GM23248 (cell line): ENCODE measurements at regions not wholly inside any gene's neighbourhood (a gene's known extent, or its start where the extent isn't known, plus 50 kb on each side); places are given as distances from the start of the nearest gene placed in this dataset.

Source experiments
- DNase-seq: peaks from one replicate; pipeline ENCODE4 v3.0.0-alpha.2; 2015
- H2AFZ ChIP-seq: fragments of 200-600 bp; sonication (generic); 2 replicates; pipeline ENCODE4 v1.6.1; 2016; ENCODE audit warnings: antibody characterized with exemption
- H3F3A ChIP-seq: fragments of 200-600 bp; sonication (generic); 2 replicates; pipeline ENCODE4 v1.6.1; 2016; ENCODE audit warnings: mild to moderate bottlenecking, antibody characterized with exemption, mixed run types; ENCODE audit not compliant: insufficient read depth
- H3K27ac ChIP-seq: fragments of 200-600 bp; sonication (generic); 2 replicates; pipeline ENCODE4 v1.5.1; 2016; ENCODE audit warnings: mild to moderate bottlenecking
- H3K27me3 ChIP-seq: fragments of 200-600 bp; sonication (generic); replicated peaks from 2 replicates; pipeline ENCODE4 v1.6.1; 2016; ENCODE audit warnings: mild to moderate bottlenecking; ENCODE audit not compliant: insufficient read depth
- H3K36me3 ChIP-seq: fragments of 200-600 bp; sonication (generic); 2 replicates; pipeline ENCODE4 v1.6.1; 2016; ENCODE audit warnings: low read depth, mild to moderate bottlenecking
- H3K4me1 ChIP-seq: fragments of 200-600 bp; sonication (generic); 2 replicates; pipeline ENCODE4 v1.6.1; 2016; ENCODE audit warnings: mild to moderate bottlenecking; ENCODE audit not compliant: insufficient read depth
- H3K4me2 ChIP-seq: fragments of 200-600 bp; sonication (generic); one replicate; pipeline ENCODE4 v1.6.1; 2016; ENCODE audit warnings: mild to moderate bottlenecking; ENCODE audit not compliant: unreplicated experiment
- H3K4me3 ChIP-seq: fragments of 200-600 bp; sonication (generic); 2 replicates; pipeline ENCODE4 v1.5.1; 2016; ENCODE audit warnings: mild to moderate bottlenecking
- H3K79me2 ChIP-seq: fragments of 200-600 bp; sonication (generic); 2 replicates; pipeline ENCODE4 v1.6.1; 2016; ENCODE audit warnings: mild to moderate bottlenecking; ENCODE audit not compliant: insufficient read depth
- H3K9ac ChIP-seq: fragments of 200-600 bp; sonication (generic); 2 replicates; pipeline ENCODE4 v1.6.1; 2016; ENCODE audit warnings: mild to moderate bottlenecking
- H3K9me2 ChIP-seq: fragments of 200-600 bp; sonication (generic); 2 replicates; pipeline ENCODE4 v1.6.1; 2016; ENCODE audit warnings: mixed run types, mild to moderate bottlenecking, moderate library complexity; ENCODE audit not compliant: insufficient read depth
- H3K9me3 ChIP-seq: fragments of 200-600 bp; sonication (generic); one replicate; pipeline ENCODE4 v1.6.1; 2017; ENCODE audit warnings: low read depth
- H4K20me1 ChIP-seq: fragments of 200-600 bp; sonication (generic); 2 replicates; pipeline ENCODE4 v1.6.0; 2016; ENCODE audit not compliant: insufficient read depth
- EZH2 ChIP-seq: fragments of 200-600 bp; sonication (generic); IDR thresholded peaks from 2 replicates; pipeline ENCODE4 v1.6.1; 2018; ENCODE audit warnings: antibody characterized with exemption, mild to moderate bottlenecking; ENCODE audit not compliant: insufficient read depth, poor library complexity, severe bottlenecking
- EZH2phosphoT487 ChIP-seq: fragments of 200-600 bp; sonication (generic); IDR thresholded peaks from 2 replicates; pipeline ENCODE4 v1.6.1; 2018; ENCODE audit warnings: antibody characterized with exemption, moderate library complexity, mild to moderate bottlenecking, low read depth; ENCODE audit not compliant: insufficient read depth
- WGBS, 2 experiments: methylation state at CpG; one replicate each; pipeline ENCODE4 v1.1.6; 2015 to 2017; ENCODE audit warnings: low lambda C conversion rate in 2 of 2, low coverage in 1 of 2; ENCODE audit errors: missing lambda C conversion rate in 2 of 2; 5-methylcytosine and 5-hydroxymethylcytosine counted together
- in situ Hi-C: fragments of 300-500 bp; cut with MboI; formaldehyde crosslinking; loops from 2 replicates; pipeline ENCODE4 v1.15.0; 2020

GRCh38 chr5:148746826-148747535 lies 79.4 kb upstream of the ADRB2 start:
- no peaks in the 10 kb centered on the region for H3F3A ChIP-seq
- WGBS, 2 experiments: 76 to 79% methylated on average over 2 of the region's 2 CpGs
- no peaks in the 10 kb centered on the region for H3K4me1 ChIP-seq
- in situ Hi-C loops: no loop called here
- H2AFZ ChIP-seq: no peak overlapping the region
- no peak overlapping the region for H3K4me3 ChIP-seq
- H3K27ac ChIP-seq: no peak overlapping the region
- H3K79me2 ChIP-seq: no peaks in the 10 kb centered on the region
- no peaks in the 10 kb centered on the region for H3K36me3 ChIP-seq
- no peaks in the 10 kb centered on the region for H3K9me2 ChIP-seq
- no peak for DNase-seq
- no peak overlapping the region for H3K4me2 ChIP-seq
- no peaks in the 10 kb centered on the region for H4K20me1 ChIP-seq
- H3K27me3 ChIP-seq: 0 out of 2 replicates have a peak, but pooled peaks cover 11% of the 10 kb centered on the region
- H3K9me3 ChIP-seq: no peaks in the 10 kb centered on the region
- no peak for TF ChIP-seq EZH2
- no peak overlapping the region for H3K9ac ChIP-seq

GRCh38 chr5:148747536-148747906 lies 78.9 kb upstream of the ADRB2 start:
- Histone ChIP-seq H3K9me2 (no peaks in the 10 kb centered on the region), H3K9me3 (no peaks in the 10 kb centered on the region), H3K9ac (no peak overlapping the region), H4K20me1 (no peaks in the 10 kb centered on the region), H3K27ac (no peak overlapping the region), H3F3A (no peaks in the 10 kb centered on the region), H3K4me3 (no peak overlapping the region), H3K27me3 (0 out of 2 replicates have a peak, but pooled peaks cover 11% of the 10 kb centered on the region), H3K4me1 (no peaks in the 10 kb centered on the region), H3K36me3 (no peaks in the 10 kb centered on the region), H3K4me2 (no peak overlapping the region), H3K79me2 (no peaks in the 10 kb centered on the region), H2AFZ (no peak overlapping the region)
- WGBS, 2 experiments: 55 to 68% methylated on average over 2 of the region's 2 CpGs
- DNase-seq: no peak
- in situ Hi-C loops: no loop called here
- no peak for TF ChIP-seq EZH2
- no peak for TF ChIP-seq EZH2phosphoT487

GRCh38 chr5:148748702-148749392 lies 77.6 kb upstream of the ADRB2 start:
- Histone ChIP-seq H3K27ac (no peak overlapping the region), H3K79me2 (no peaks in the 10 kb centered on the region), H3K9ac (no peak overlapping the region), H3K4me3 (no peak overlapping the region), H3F3A (no peaks in the 10 kb centered on the region), H3K4me2 (no peak overlapping the region), H4K20me1 (no peaks in the 10 kb centered on the region), H3K27me3 (0 out of 2 replicates have a peak, but pooled peaks cover 3% of the 10 kb centered on the region), H3K9me3 (no peaks in the 10 kb centered on the region), H2AFZ (no peak overlapping the region), H3K4me1 (no peaks in the 10 kb centered on the region), H3K9me2 (no peaks in the 10 kb centered on the region), H3K36me3 (no peaks in the 10 kb centered on the region)
- in situ Hi-C loops: no loop called here
- WGBS, 2 experiments: 79 to 81% methylated on average over 4 of the region's 4 CpGs
- DNase-seq: no peak
- no peak for TF ChIP-seq EZH2
- TF ChIP-seq EZH2phosphoT487: no peak

- no peaks in the 10 kb centered on the region for H4K20me1 ChIP-seq
- no peak overlapping the region for H3K27ac ChIP-seq
- no peaks in the 10 kb centered on the region for H3K27me3 ChIP-seq
- H2AFZ ChIP-seq: no peak overlapping the region
- H3K4me2 ChIP-seq: no peak overlapping the region
- H3K79me2 ChIP-seq: no peaks in the 10 kb centered on the region
- H3K9me3 ChIP-seq: peaks cover under 1% of the 10 kb centered on the region
- no peak overlapping the region for H3K9ac ChIP-seq
- no peaks in the 10 kb centered on the region for H3F3A ChIP-seq
- TF ChIP-seq EZH2phosphoT487 (no peak), EZH2 (no peak)
- no peaks in the 10 kb centered on the region for H3K4me1 ChIP-seq
- no peaks in the 10 kb centered on the region for H3K36me3 ChIP-seq
- no peak overlapping the region for H3K4me3 ChIP-seq
- in situ Hi-C loops: no loop called here
- no peak for DNase-seq
- 77 to 82% methylated on average over 5 of the region's 5 CpGs for WGBS, 2 experiments
- no peaks in the 10 kb centered on the region for H3K9me2 ChIP-seq
Measured at GRCh38 chr5:148750614-148751013, 75.8 kb upstream of the ADRB2 start.
